ENCODE measurements at regions not wholly inside any gene's neighbourhood (a gene's known extent, or its start where the extent isn't known, plus 50 kb on each side); places are given as distances from the start of the nearest gene placed in this dataset.

DNA sequence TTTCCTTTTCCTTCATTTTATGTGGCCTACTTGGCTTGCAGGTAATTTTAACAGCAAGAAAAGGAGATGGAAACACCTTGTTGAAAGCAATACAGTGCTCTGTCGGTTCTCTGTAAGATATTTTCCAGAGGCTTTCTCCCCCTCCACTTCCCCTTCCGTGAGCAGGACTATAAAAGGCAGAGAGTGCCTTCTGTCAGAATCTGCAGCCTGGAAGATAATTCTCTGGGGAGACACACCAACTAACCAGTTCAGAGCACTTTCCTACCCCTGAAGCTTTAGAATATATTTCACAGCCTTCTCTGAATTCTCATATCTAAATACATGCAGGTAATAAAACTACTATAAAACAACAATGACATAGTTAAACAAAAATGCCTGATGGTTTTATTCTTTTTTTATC, 141.1 kb downstream of the IDS start:
- ChIA-PET POLR2A (ENCODE audit: unreplicated experiment) (no interaction called here), CTCF (no interaction called here)
- Histone ChIP-seq H3K79me2 (ENCODE audit: low read depth) (no peaks in the 10 kb centered on the region), H4K20me1 (ENCODE audit: insufficient read depth) (no peaks in the 10 kb centered on the region), H2AFZ (no peak overlapping the region), H3K36me3 (ENCODE audit: low read depth) (no peaks in the 10 kb centered on the region), H3F3A (ENCODE audit: insufficient read depth, low read depth) (no peaks in the 10 kb centered on the region), H3K27ac (no peak overlapping the region), H3K4me3 (no peak overlapping the region), H3K27me3 (ENCODE audit: insufficient read depth, low read depth) (peaks cover 9% of the 10 kb centered on the region; the same call in 1 of the 2 replicates), H3K9me3 (ENCODE audit: insufficient read depth, low read depth) (no peaks in the 10 kb centered on the region), H3K4me2 (no peak overlapping the region), H3K4me1 (replicated peaks; ENCODE audit: insufficient read depth) (no peaks in the 10 kb centered on the region), H3K9me2 (ENCODE audit: insufficient read depth) (no peaks in the 10 kb centered on the region)
- intact Hi-C loops (cut with micrococcal nuclease; ENCODE audit: unreplicated experiment): no loop called here
- TF ChIP-seq EZH2 (IDR thresholded peaks at IDR 0.05; ENCODE audit: low read depth): no peak
- TF ChIP-seq, protein P1, sequence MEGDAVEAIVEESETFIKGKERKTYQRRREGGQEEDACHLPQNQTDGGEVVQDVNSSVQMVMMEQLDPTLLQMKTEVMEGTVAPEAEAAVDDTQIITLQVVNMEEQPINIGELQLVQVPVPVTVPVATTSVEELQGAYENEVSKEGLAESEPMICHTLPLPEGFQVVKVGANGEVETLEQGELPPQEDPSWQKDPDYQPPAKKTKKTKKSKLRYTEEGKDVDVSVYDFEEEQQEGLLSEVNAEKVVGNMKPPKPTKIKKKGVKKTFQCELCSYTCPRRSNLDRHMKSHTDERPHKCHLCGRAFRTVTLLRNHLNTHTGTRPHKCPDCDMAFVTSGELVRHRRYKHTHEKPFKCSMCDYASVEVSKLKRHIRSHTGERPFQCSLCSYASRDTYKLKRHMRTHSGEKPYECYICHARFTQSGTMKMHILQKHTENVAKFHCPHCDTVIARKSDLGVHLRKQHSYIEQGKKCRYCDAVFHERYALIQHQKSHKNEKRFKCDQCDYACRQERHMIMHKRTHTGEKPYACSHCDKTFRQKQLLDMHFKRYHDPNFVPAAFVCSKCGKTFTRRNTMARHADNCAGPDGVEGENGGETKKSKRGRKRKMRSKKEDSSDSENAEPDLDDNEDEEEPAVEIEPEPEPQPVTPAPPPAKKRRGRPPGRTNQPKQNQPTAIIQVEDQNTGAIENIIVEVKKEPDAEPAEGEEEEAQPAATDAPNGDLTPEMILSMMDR (conservative IDR thresholded peaks at IDR 0.05): no peak
- no peak for DNase-seq
- BruUV-seq (replicated peaks): no TSS peak

DNA sequence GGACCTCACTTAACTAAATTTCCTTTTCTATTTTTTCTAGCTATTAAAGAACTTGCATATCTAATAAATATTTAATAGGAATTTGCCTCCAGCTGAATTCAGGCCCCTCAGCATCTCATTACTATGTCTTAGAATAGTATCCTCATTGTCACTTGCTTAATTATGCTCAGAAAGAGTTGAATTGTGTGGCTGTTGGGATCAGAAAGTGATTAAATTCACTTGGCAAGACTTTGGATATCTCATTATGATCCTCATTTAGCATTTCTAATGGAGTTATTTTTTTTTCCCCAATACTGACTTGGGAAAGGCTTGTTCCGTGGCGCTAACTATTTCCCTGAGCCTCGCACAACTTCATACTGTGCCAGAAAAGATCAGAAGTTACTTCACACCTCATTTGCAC, 158.8 kb downstream of the IDS start:
- Histone ChIP-seq H3K4me1 (replicated peaks; ENCODE audit: insufficient read depth) (no peaks in the 10 kb centered on the region), H3K27ac (no peak overlapping the region), H4K20me1 (ENCODE audit: insufficient read depth) (no peaks in the 10 kb centered on the region), H3K27me3 (ENCODE audit: insufficient read depth, low read depth) (peaks cover 19% of the 10 kb centered on the region), H2AFZ (no peak overlapping the region), H3K4me2 (no peak overlapping the region), H3K9me2 (ENCODE audit: insufficient read depth) (no peaks in the 10 kb centered on the region), H3K4me3 (no peak overlapping the region), H3K79me2 (ENCODE audit: low read depth) (no peaks in the 10 kb centered on the region), H3F3A (ENCODE audit: insufficient read depth, low read depth) (no peaks in the 10 kb centered on the region), H3K9me3 (ENCODE audit: insufficient read depth, low read depth) (no peaks in the 10 kb centered on the region), H3K36me3 (ENCODE audit: low read depth) (no peaks in the 10 kb centered on the region)
- TF ChIP-seq, protein P1 (conservative IDR thresholded peaks at IDR 0.05): no peak
- no peak for TF ChIP-seq EZH2 (IDR thresholded peaks at IDR 0.05; ENCODE audit: low read depth)
- intact Hi-C loops (cut with micrococcal nuclease; ENCODE audit: unreplicated experiment): no loop called here
- no TSS peak for BruUV-seq (replicated peaks)
- no peak for DNase-seq
- ChIA-PET CTCF (no interaction called here), POLR2A (ENCODE audit: unreplicated experiment) (no interaction called here)

DNA sequence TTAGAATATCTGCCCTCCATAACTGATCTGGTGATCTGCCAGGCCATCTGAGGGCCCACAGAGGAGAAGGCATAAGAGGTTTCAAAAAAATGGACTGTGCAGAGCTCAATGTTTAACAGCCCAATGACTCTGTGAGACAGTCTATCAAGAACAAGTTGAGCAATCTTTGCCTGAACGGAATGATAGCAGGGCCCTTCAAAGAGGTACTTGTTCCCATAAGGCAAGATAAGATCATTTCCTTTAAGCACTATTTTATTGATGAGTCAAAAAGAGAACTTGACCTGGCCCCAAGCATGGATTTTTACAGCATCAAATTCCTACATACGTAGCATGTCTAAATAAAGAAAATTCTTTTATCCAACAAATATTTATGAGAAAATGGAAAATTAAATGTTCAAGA, 182.8 kb downstream of the IDS start:
- H4K20me1 ChIP-seq (ENCODE audit: insufficient read depth): no peaks in the 10 kb centered on the region
- no peak overlapping the region for H2AFZ ChIP-seq
- no peak for DNase-seq
- no peaks in the 10 kb centered on the region for H3K4me1 ChIP-seq (replicated peaks; ENCODE audit: insufficient read depth)
- H3K79me2 ChIP-seq (ENCODE audit: low read depth): no peaks in the 10 kb centered on the region
- BruUV-seq (replicated peaks): no TSS peak
- H3K9me2 ChIP-seq (ENCODE audit: insufficient read depth): no peaks in the 10 kb centered on the region
- no peaks in the 10 kb centered on the region for H3K36me3 ChIP-seq (ENCODE audit: low read depth)
- POLR2A ChIA-PET (ENCODE audit: unreplicated experiment): no interaction called here
- intact Hi-C loops (cut with micrococcal nuclease; ENCODE audit: unreplicated experiment): no loop called here
- no peaks in the 10 kb centered on the region for H3K9me3 ChIP-seq (ENCODE audit: insufficient read depth, low read depth)
- no peaks in the 10 kb centered on the region for H3F3A ChIP-seq (ENCODE audit: insufficient read depth, low read depth)
- peaks cover under 1% of the 10 kb centered on the region; the same call in 1 of the 2 replicates for H3K27me3 ChIP-seq (ENCODE audit: insufficient read depth, low read depth)
- no peak overlapping the region for H3K27ac ChIP-seq
- CTCF ChIA-PET: no interaction called here
- H3K4me2 ChIP-seq: no peak overlapping the region
- no peak for TF ChIP-seq EZH2 (IDR thresholded peaks at IDR 0.05; ENCODE audit: low read depth)
- TF ChIP-seq, protein P1 (conservative IDR thresholded peaks at IDR 0.05): no peak
- H3K4me3 ChIP-seq: no peak overlapping the region

Data from PC-9 (cell line).